DOHH2 (cell line): ENCODE measurements at regions not wholly inside any gene's neighbourhood (a gene's known extent, or its start where the extent isn't known, plus 50 kb on each side); places are given as distances from the start of the nearest gene placed in this dataset.

Experiments used
- H3F3A ChIP-seq: fragments of 200-600 bp; sonication (generic), shearing (Covaris generic); 2 replicates; pipeline ENCODE4 v1.6.0; 2016; ENCODE audit warnings: antibody characterized with exemption, mild to moderate bottlenecking; ENCODE audit not compliant: control insufficient read depth, insufficient read depth
- H3K27ac ChIP-seq: fragments of 200-600 bp; sonication (generic); 2 replicates; pipeline ENCODE4 v1.5.1; 2014; ENCODE audit warnings: low read depth, mild to moderate bottlenecking, low read length, moderate library complexity
- H3K27me3 ChIP-seq: fragments of 200-600 bp; sonication (generic); 2 replicates; pipeline ENCODE4 v1.6.1; 2014; ENCODE audit warnings: mild to moderate bottlenecking, low read length, mixed read lengths; ENCODE audit not compliant: control insufficient read depth
- H3K36me3 ChIP-seq: fragments of 200-600 bp; sonication (generic); 2 replicates; pipeline ENCODE4 v1.6.1; 2014; ENCODE audit warnings: mild to moderate bottlenecking, low read length, moderate library complexity, mixed read lengths; ENCODE audit not compliant: control insufficient read depth
- H3K4me1 ChIP-seq: fragments of 200-600 bp; sonication (generic); 2 replicates; pipeline ENCODE4 v1.6.1; 2014; ENCODE audit warnings: mild to moderate bottlenecking, low read length, mixed read lengths; ENCODE audit not compliant: control insufficient read depth
- H3K4me2 ChIP-seq: fragments of 200-600 bp; sonication (generic); 2 replicates; pipeline ENCODE4 v1.6.0; 2014; ENCODE audit warnings: mild to moderate bottlenecking, low read length, moderate library complexity
- H3K4me3 ChIP-seq: fragments of 200-600 bp; sonication (generic); 2 replicates; pipeline ENCODE4 v1.5.1; 2014; ENCODE audit warnings: mild to moderate bottlenecking, low read length, mixed read lengths
- H3K79me2 ChIP-seq: fragments of 200-600 bp; sonication (generic); 2 replicates; pipeline ENCODE4 v1.6.1; 2014; ENCODE audit warnings: mild to moderate bottlenecking, low read length, mixed read lengths; ENCODE audit not compliant: control insufficient read depth
- H3K9me2 ChIP-seq: fragments of 200-600 bp; sonication (generic); replicated peaks from 2 replicates; pipeline ENCODE4 v1.6.1; 2014; ENCODE audit warnings: mild to moderate bottlenecking, low read length, mixed read lengths; ENCODE audit not compliant: control insufficient read depth
- H3K9me3 ChIP-seq: fragments of 200-600 bp; sonication (generic); 2 replicates; pipeline ENCODE4 v1.6.1; 2014; ENCODE audit warnings: antibody characterized with exemption, low read length, mixed read lengths; ENCODE audit not compliant: control insufficient read depth, insufficient read depth
- H4K20me1 ChIP-seq: fragments of 200-600 bp; sonication (generic); 2 replicates; pipeline ENCODE4 v1.6.0; 2014; ENCODE audit warnings: low read depth, mild to moderate bottlenecking, antibody characterized with exemption, low read length, moderate library complexity; ENCODE audit not compliant: control insufficient read depth, insufficient read depth
- CTCF ChIP-seq: fragments of 200-600 bp; sonication (generic); IDR thresholded peaks from one replicate; pipeline ENCODE4 v1.5.1; 2014; ENCODE audit warnings: antibody characterized with exemption, mild to moderate bottlenecking, low read depth, low read length; ENCODE audit not compliant: poor library complexity, severe bottlenecking
- EZH2phosphoT487 ChIP-seq: fragments of 200-600 bp; sonication (generic); IDR thresholded peaks from 2 replicates; pipeline ENCODE4 v1.6.1; 2017; ENCODE audit warnings: borderline replicate concordance, mild to moderate bottlenecking, antibody characterized with exemption, low read length, moderate library complexity, mixed read lengths

- no peak overlapping the region for H3K4me3 ChIP-seq
- H4K20me1 ChIP-seq, result no peaks in the 10 kb centered on the region
- H3K9me3 ChIP-seq, result no peaks in the 10 kb centered on the region
- no peaks in the 10 kb centered on the region for H3K4me1 ChIP-seq
- H3K27ac ChIP-seq, result no peak overlapping the region
- H3F3A ChIP-seq, result no peaks in the 10 kb centered on the region
- no peaks in the 10 kb centered on the region for H3K9me2 ChIP-seq
- no peak overlapping the region for H3K4me2 ChIP-seq
- peaks cover 2% of the 10 kb centered on the region for H3K27me3 ChIP-seq
- TF ChIP-seq CTCF (no peak), EZH2phosphoT487 (no peak)
- no peaks in the 10 kb centered on the region for H3K36me3 ChIP-seq
- no peaks in the 10 kb centered on the region for H3K79me2 ChIP-seq
These were observed 255.5 kb downstream of the SNX10 start for GRCh38 chr7:26547156-26547555.

GRCh38 chr7:26549281-26549944 is 257.8 kb downstream of the SNX10 start:
- Histone ChIP-seq H3K36me3 (no peaks in the 10 kb centered on the region), H4K20me1 (no peaks in the 10 kb centered on the region), H3K4me2 (no peak overlapping the region), H3F3A (no peaks in the 10 kb centered on the region), H3K4me3 (no peak overlapping the region), H3K9me2 (no peaks in the 10 kb centered on the region), H3K27me3 (peaks cover 13% of the 10 kb centered on the region), H3K79me2 (no peaks in the 10 kb centered on the region), H3K27ac (no peak overlapping the region), H3K4me1 (no peaks in the 10 kb centered on the region), H3K9me3 (no peaks in the 10 kb centered on the region)
- no peak for TF ChIP-seq EZH2phosphoT487
- TF ChIP-seq CTCF, result no peak

GRCh38 chr7:26550492-26550891 is 258.8 kb downstream of the SNX10 start:
- H3K4me2 ChIP-seq, result no peak overlapping the region
- H3F3A ChIP-seq, result no peaks in the 10 kb centered on the region
- H3K4me3 ChIP-seq, result no peak overlapping the region
- H3K27me3 ChIP-seq, result peaks cover 19% of the 10 kb centered on the region
- TF ChIP-seq EZH2phosphoT487 (no peak), CTCF (no peak)
- no peaks in the 10 kb centered on the region for H3K79me2 ChIP-seq
- no peak overlapping the region for H3K27ac ChIP-seq
- H3K9me2 ChIP-seq, result no peaks in the 10 kb centered on the region
- H3K4me1 ChIP-seq, result no peaks in the 10 kb centered on the region
- H3K36me3 ChIP-seq, result no peaks in the 10 kb centered on the region
- H4K20me1 ChIP-seq, result no peaks in the 10 kb centered on the region
- H3K9me3 ChIP-seq, result no peaks in the 10 kb centered on the region
